ENCODE measurements at regions not wholly inside any gene's neighbourhood (a gene's known extent, or its start where the extent isn't known, plus 50 kb on each side); places are given as distances from the start of the nearest gene placed in this dataset.

- no peak for DNase-seq (ENCODE audit: low read depth in 1 of 2, low spot score in 1 of 2)
Observed at GRCh38 chr7:45511721-45512597, 62.2 kb upstream of the ADCY1 start.

- DNase-seq (ENCODE audit: low read depth in 1 of 2, low spot score in 1 of 2) = no peak
Observed at GRCh38 chr7:45514944-45515343, 59.2 kb upstream of the ADCY1 start.

GRCh38 chr7:45515346-45515745, 58.8 kb upstream of the ADCY1 start:
- no peak for DNase-seq (ENCODE audit: low read depth in 1 of 2, low spot score in 1 of 2)

Measured in activated CD4-positive, alpha-beta T cell treated with anti-CD3 and anti-CD28 coated beads, Interleukin-2, amount 50 U/mL, for 24 hours (primary cell).